NCI-H446 (cell line): ENCODE measurements at regions not wholly inside any gene's neighbourhood (a gene's known extent, or its start where the extent isn't known, plus 50 kb on each side); places are given as distances from the start of the nearest gene placed in this dataset.

Source experiments
- DNase-seq, 2 experiments: peaks; one replicate each; lab custom pipeline; 2025; lab: John Stamatoyannopoulos, UW

DNA sequence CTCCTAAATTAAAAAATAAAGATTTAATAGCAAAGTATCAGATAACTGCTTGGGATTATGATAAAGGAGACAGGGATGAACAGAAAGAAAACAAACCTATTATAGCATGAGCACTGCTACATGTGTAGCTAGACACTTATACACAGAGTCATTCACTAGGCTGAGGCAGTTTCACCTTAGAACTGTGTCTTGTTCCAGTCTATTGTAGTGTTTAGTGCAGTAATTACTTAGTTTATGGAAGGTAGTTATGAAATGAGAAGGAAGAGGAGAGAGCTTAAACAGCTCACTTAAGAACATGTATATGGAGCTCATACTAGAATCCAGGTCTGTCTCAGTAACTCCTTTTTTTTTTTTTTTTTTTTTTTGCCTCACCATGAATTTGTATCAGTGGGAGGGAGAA, 441.4 kb downstream of the PDCD6IP start:
- no peak for DNase-seq

DNA sequence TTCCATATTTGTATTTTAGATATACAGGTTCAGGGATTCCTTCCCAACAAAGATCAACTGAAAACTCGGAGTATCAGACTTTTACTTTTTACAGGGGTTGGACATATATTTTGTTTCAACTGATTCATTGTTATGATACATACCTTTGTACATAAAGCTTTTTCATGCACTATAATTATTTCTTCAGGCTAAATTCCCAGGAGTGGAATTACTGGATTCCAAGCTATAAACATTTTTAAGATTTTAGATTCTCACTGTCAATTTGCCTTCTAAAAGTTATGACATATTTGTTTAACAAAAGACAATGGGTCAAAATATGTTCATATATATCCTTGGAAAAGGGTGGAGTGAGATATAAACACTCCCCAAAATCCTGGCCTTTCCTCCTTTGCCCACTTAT, 449.0 kb downstream of the PDCD6IP start:
- DNase-seq = no peak

DNA sequence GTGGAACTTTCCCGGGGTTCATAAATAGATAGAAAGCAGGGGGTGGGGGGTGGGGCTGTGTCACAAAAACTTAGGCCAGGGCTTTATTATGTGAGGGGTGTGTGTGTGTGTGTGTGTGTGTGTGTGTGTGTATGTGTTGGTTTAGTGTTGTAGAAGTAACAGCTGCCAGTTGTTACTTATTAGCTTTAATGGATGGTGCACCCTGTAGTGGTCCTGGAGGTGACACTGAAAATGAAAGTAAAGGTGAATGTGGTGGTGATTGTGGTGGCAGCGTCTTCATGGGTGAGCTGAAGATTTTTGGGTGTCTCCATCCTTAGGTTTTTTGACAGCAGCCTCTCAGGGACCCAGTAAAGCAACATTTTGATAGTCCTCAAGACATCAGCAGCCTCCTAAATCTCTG, 449.9 kb downstream of the PDCD6IP start:
- no peak for DNase-seq

DNA sequence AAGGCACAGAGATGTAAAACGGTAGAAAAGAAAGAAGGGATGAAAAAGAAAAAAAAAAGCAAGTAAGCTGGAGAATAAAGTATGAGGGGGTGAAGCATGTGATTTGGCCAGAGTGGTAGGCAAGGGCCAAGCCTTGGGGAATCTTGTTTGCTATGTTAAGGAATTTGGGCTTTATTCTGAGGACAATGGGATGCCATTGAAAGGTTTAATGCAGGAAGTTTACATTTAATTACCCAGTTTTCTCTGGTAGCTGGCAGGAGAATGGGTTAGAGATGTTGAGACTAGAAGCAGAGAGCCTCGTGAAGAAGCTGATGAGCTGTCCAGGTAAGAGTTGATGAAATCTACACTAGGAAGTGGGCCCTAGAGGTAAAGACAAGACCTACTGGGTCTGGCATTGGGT, 455.9 kb downstream of the PDCD6IP start:
- DNase-seq = no peak

DNA sequence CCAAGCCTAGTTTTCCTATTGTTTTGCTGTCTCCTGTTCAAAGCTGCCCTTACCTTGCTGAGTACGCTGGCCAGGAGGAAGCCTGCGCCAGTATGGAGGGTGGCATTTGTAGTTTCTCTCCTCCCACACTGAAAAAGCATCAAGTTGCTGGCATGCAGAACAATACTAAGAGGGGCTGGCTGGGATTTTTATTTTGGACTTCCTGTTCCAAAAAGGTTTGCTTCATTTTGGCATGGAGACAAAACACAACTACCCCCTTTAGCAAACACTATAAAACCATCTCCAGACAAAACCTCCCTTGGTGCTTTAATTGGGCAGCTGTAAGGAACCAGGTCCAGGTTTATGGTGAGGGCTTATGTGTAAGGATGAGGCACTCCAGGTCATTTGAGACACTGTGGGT, 457.6 kb downstream of the PDCD6IP start:
- peak; percentile 14 to 23 for DNase-seq

DNA sequence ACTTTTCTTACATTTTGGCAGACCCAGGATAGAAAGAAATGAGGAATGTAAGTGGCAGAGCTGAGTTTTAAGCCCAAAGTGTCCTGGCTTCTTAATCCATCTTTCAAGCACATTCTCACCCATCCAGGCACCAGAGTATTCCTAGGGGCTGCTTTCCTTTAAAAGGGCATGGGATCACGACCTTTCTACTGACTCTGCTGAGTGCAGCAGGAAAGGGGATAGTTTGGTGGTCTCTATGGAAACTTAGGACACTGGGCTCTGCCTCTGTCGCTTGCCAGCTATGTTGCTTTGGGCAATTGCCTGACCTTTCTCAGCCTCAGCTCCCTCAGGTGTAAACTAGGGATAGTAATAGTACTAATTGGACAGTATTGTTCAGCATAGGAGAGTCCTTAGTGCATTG, 458.4 kb downstream of the PDCD6IP start:
- no peak for DNase-seq

DNA sequence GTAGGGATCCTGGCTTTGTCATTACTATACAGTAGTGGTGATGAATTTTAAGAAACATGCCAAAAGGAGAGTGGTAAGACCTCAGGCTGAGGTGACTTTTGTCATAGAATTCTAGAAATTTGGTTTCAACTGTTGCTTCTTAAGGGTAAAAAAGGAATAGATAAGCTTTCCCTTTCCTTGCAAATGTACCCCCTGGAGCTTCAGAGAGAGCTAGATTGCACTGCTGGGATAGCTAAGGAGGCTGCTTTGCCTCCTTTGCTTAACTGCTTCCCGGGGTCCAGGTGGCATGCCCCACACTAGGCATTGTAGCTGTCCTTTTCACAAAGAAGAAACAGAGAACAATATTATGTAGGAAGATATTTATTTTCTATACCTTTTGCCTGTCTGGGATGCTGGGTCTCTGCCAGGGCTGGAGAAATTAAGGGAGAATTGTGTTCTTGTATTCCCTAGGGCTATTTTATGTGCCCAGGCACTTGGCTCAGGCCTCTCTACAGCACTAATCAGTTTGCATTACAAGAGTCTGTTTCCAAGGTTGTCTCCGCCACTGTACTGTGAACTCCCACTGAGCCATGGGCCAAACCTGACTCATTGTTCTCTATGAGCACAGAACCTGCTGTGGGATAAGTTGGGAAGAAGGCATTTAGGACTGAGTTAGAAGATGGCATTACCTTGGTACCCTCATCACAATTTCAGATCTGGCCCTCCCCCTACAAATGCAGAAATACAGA, 460.0 kb downstream of the PDCD6IP start:
- peak; percentile 3 to 12 for DNase-seq

DNA sequence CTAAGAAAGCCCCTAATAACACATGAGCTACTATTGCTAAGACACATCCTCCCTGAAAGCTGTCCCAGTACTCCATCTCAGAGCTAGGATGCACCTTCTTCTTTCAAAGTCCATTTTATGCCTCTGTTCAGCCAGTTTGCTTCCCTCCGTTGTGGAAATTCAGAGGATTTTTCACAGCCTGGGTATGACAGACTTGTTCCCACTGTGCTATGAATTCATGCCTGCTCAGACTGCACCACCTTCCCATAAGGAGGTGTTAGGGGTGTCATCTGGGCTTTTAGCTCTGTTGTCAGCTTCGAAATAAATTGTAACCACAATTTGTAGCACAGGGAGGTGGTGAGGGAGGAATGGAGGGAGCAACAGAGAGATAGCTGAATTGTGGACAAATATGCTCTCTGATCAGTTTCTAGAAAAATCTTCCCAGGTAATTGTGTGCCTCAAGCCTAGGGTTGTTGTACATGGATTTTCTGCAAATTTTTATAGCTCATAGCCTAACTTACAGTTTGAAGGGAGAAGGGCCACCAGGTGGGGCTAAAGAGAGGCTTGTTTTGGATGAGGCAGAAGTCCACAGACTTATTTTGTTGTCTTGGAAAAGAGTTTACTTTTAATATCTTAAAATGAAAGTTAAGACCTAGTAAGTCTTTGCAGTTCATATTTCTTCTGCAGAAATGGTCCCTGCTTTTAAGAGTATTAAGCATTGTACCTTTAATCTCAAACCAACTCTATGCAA, 462.0 kb downstream of the PDCD6IP start:
- peak; percentile 4 to 39 for DNase-seq

DNA sequence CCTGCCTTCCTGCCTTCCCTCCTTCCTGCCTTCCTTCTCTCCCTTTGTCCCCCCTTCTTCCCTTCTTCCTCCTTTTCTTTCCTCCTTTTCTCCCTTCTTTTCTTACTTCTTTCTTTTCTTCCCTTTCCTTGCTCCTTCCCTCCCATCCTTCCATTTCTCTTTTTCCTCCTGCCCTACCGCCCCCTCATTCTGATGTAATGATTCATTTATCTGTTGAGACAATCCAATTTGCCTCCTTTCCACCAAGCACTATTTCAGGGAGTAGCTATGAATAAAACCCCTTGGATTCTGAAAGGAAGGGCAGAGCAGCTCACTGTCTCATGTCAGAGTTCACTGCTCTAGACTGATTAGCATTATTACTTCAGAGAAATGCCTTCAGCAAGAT, 462.6 kb downstream of the PDCD6IP start:
- no peak for DNase-seq

DNA sequence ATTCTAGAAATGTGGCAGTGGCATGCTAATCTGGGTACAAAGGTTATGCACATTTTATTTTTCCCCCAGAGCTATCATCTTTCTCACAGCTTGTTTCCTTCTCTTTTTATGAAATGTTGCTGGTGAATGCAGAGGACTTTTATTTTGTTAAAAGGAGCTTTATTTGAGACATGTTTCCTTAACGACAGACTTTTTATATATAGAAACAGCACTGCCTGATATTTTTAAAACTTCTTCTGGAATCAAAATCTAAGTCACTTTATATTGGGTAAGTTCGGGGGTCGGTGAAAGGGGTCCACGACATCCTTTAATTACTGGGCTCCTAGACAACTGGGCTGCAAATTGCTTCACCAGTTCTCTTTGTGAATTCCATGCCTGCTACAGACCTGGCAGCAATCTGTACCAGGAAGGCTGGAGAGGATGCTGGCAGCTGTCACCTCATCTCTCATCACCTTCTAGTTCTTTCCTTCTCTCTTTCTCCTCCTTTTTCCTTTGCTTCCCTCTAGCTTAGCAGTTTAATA, 464.7 kb downstream of the PDCD6IP start:
- DNase-seq = peak; percentile 5 to 28

DNA sequence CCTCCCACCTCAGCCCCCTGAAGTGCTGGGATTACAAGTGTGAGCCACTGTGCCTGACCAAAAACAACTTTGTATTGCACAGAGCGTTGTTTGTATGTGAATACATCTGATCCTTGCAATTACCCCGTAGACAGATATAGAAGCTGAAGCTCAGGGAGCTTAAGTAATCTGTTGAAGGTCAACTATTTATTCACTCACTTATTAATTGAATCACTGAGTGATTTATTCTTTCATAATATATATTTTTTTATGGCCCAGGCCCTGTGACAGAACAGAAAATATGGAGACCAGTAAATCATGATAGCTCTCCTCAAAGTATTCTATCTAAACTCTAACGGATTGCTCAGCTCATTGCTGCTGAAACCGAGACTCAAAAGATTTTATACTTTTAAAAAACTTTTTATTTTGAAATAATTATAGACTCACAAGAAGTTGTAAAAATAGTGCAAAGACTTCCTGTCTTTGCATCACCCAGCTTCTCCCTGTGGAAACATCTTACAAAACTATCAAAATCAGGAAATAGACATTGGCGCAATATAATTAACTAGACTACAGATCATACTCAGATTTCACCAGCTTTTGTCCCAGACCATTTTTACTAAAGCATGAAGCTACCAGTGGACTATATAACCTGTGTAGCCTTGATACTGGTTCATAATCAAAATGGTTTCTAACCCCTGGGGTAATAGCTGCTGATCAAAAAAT, 466.1 kb downstream of the PDCD6IP start:
- DNase-seq = no peak

DNA sequence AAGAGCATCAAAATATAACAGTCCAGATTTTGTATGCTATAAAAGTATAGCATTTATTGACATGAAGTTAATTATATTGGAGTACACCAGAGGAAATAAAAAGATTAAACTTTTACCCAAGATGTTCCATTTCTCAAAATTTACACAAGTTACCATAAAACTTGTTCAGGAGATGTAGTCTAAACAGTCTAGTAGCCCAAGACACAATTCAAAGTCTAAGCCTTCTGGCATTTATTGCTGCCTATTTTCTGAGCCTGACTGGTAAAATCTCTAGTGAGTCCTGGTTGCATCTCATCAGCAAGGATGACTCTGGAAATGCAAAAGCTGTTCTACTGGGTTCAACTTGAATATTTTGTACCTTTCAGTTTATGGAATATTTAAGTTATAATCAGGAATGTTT, 468.7 kb downstream of the PDCD6IP start:
- no peak for DNase-seq

DNA sequence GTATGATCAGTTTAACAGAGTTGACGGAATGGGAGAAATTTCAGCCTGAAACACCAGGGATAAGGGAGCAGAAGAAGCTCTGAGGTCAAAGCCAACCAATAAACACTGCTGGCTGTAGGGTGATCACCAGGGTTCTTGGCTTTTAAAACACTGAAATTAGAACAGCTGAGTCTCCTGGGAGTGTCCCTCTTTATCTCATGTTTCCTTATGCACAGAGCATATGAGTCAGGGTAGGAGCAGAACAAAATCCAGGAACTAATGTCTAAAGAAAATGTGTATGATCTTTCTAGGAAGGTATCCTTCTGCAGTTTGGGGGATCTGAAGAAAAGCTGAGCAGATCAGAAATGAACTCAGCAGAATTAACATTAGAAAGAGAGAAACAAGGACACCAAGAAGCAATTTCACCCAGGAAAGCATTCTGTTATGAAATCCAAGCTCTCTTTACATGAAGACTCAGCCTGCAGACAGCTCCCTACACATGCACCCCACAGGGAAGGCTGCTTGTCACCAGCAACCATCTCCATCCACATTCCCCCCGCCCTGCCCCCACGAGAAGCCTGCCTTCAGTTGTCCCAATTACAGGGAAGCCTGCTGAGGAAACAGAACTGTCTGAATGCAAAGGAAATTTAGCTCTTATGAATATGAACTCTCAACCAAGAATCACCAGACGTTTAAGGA, 469.7 kb downstream of the PDCD6IP start:
- DNase-seq = no peak

DNA sequence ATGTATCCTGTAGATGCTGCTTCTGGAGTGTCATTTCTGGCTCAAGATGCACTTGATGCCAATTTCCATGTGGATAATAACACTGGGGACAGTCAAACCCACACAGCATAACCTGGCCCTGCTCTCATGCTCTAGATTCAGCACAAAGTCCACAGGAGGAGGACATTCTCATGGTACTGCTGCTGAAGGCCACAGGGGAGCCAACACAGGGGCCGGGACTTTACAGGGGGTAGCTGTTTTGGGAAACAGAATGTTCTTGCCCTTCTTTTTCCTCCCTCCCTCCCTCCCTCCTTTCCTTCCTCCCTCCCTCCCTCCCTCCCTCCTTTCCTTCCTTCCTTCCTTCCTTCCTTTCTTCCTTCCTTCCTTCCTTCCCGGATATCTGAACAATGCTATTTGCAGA, 477.4 kb downstream of the PDCD6IP start:
- DNase-seq = no peak

DNA sequence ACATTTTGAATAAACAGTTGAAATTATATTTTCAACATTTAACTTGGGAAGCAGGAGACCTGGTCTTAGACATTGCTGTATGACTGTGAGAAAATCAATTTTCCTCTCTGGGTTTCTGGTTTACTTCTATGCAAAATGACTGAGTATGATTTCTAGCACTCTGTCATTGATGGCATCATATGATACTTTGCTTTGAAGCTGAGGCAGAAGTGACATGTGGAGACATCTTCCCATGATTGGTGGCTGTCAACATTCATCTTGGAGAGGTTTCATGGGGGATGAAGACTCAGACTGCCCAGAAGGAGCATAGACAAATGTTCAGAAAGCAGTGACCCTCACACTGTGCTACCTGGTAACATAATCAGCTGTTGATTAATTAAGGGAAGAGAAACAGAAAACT, 477.9 kb downstream of the PDCD6IP start:
- DNase-seq = no peak

DNA sequence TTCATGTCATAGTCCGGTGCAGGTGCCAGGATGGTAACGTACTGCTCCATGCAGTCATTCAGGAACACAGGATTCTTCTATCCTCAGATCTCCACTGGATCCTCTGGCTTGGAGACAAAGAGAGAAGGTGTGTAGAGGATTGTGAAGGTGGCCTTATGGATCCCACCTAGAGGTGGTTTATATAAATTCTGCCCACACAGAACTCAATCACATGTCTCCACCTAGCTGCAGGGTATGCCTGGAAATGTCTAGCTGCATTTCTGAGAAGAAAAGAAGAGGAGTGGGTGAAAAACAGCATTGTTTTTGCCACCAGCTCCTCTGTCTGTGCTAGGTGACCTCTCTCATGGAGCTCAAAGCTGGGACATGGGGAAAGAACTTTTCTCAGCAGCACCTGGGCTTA, 478.7 kb downstream of the PDCD6IP start:
- no peak for DNase-seq

DNA sequence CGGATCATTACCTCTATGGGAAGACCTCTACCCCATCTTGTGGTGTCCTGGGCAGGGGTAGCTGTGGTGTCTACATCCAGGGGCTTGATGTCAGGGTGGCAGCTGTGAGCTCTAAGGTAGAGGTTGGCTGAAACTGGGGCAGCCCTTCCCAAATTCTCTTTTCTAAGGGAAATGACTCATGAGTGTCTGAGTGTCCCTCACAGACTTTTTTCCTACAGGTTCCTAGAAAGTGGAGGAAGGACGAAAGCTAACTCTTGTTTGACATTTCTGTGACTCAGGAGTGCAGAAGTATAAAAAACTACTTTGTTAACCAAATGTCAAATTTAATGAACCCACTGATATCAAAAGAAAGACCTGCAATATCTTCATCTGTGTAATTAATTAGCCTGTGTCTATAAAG, 481.5 kb downstream of the PDCD6IP start:
- no peak for DNase-seq

DNA sequence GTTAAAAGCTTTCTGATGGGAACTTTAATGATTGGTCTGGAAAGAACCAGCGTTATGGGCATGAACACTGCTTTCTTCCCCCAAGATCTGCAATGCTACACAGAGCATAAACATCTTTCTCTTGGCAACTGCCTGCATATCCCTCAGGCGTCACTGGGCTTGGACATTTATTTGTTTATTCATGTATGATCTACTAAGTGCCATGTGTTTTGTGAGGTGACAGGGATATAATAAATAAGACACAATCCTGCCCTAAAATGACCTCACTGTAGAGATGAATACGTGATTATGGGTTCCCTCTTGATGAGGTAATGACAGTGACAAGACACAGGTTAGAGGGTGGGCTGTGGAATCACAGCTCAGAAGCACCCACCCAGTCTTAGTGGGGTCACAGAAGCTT, 485.3 kb downstream of the PDCD6IP start:
- DNase-seq = no peak

DNA sequence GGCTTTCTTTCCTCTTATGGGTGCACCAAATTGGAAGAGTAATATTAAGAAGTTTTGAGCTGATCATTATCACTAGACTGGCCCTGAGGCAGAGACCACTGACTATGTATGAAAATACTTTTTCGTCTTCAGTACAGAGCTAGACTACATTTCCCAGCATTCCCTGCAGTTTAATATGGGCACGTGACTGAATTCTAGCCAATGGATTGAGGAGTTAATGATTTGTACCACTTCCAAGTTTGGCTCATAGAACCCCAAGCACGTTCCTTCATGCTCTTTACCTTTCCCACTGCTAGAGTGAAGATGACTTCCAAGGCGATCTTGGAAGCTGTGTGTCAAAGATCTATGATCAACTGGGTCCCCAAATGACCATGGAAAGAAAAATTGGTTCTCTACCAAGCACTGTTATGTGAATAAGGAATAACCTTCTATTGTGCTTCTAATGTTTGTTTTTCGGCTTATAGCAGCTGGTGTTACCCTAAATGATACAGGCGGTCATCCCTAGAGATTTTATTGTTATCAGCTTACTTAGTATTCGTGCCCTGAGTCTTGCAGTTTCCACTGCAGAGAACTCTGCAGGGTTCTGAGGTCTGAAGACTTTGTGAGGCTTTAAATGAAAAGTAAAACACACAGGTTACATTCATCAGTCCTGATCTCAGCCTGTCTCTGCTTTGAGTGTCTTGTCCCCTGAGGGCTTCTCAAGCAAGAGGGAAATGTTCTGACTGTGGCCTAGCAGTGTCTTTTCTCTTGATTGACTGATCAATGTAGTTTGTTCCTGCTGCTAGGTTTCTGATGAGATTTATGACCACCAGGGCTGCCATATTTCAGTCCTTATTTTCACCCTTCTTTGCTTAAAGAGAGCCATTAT, 486.8 kb downstream of the PDCD6IP start:
- no peak for DNase-seq

DNA sequence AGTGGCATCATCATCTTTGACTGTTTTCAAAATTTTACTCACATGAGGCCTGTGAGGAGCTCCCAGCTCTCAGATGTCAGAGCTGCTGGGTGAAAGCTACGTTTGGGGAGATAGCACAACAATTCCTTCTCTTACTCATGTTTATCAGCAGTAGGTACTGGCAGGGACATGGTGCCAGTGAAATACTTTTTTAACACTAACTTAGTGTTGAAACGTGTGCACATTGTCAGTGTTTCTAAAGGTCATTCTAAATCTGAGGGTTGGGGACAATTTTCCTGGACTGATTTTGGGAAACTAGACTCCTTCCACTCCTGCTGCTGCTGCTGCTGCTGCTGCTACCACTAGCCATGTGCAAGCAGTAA, 487.4 kb downstream of the PDCD6IP start:
- no peak for DNase-seq

DNA sequence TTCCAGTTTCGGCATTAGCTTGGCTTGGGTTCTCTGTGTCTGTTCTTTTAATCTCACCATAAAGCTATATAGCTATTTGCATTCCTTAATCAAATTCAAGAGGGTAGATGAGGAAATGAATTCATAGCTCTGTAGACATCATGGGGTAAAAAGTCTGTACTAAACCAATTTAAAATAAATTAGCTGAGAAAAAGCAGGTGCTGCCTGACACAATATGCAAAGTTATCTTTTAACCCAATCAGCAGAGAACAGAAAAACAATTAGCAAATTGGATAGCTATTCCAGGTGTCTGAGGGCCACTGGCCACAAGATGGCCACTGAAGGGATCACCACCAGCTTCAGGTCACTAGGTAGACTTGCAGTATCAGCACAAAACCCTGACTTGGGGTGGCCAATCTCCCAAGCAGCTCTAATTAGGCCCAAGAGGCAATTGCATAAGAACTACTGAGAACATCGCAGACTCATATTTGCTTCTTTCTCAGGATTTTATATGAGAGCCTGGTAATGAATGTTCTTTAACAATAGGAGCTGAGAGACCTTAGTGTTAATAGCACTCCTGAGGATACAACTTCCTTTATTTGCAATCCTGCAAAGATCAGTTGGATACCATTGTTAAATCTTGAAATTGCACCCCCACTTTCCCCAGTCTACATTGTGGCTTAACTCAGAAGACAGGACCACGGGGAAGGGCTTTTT, 494.3 kb downstream of the PDCD6IP start:
- DNase-seq = no peak
